Kidney (tissue), 13 donors: ENCODE measurements at regions not wholly inside any gene's neighbourhood (a gene's known extent, or its start where the extent isn't known, plus 50 kb on each side); places are given as distances from the start of the nearest gene placed in this dataset.

Source experiments
- DNase-seq, 5 donors: peaks; one replicate each; pipeline ENCODE4 v3.0.0-alpha.2; 2013 to 2020
- FAIRE-seq: peaks from 2 replicates; lab custom pipeline; 2012; peaks lifted over from hg19 to GRCh38; lab: Jason Lieb, UNC
- H3K27ac ChIP-seq, 2 donors: one replicate each; pipeline ENCODE4 v1.7.0; 2013; ENCODE audit warnings: low read depth in 2 of 2, low read length in 2 of 2, inconsistent platforms in 1 of 2
- H3K27me3 ChIP-seq: one replicate; pipeline ENCODE4 v1.7.1; 2013; ENCODE audit warnings: low read length, inconsistent platforms; ENCODE audit not compliant: control insufficient read depth, insufficient read depth
- H3K36me3 ChIP-seq, 3 donors: one replicate each; pipeline versions ENCODE4 v1.7.0 to v1.7.1; 2013; ENCODE audit warnings: low read length in 3 of 3, control low read depth in 1 of 3, inconsistent platforms in 1 of 3; ENCODE audit not compliant: insufficient read depth in 3 of 3, control insufficient read depth in 2 of 3
- H3K4me1 ChIP-seq, 3 donors: one replicate each; pipeline versions ENCODE4 v1.7.0 to v1.7.1; 2013; ENCODE audit warnings: low read length in 3 of 3, inconsistent platforms in 1 of 3, low read depth in 1 of 3; ENCODE audit not compliant: control insufficient read depth in 2 of 3, insufficient read depth in 2 of 3
- H3K4me3 ChIP-seq, 3 donors: one replicate each; pipeline versions ENCODE4 v1.7.0 to v1.8.1; 2013; ENCODE audit warnings: low read length in 3 of 3, control low read depth in 1 of 3, inconsistent platforms in 1 of 3
- H3K9ac ChIP-seq, 3 donors: one replicate each; pipeline versions ENCODE4 v1.7.0 to v1.7.1; 2013; ENCODE audit warnings: low read length in 3 of 3, control low read depth in 1 of 3, inconsistent platforms in 1 of 3
- H3K9me3 ChIP-seq, 3 donors: one replicate each; pipeline versions ENCODE4 v1.7.0 to v1.7.1; 2013; ENCODE audit warnings: low read length in 3 of 3, control low read depth in 1 of 3, inconsistent platforms in 1 of 3; ENCODE audit not compliant: control insufficient read depth in 2 of 3, insufficient read depth in 1 of 3
- intact Hi-C: fragments of 100-400 bp; cut with DNase I; formaldehyde crosslinking; loops from one replicate; pipeline ENCODE4 v1.11.1; 2022
- TF ChIP-seq, protein P1 (sequence below): IDR thresholded peaks from 3 replicates; pipeline ENCODE4 v1.5.1; 2012; ENCODE audit warnings: mild to moderate bottlenecking, moderate library complexity, borderline replicate concordance; ENCODE audit not compliant: insufficient read depth; ENCODE audit errors: extremely low read depth
- donor health status: control.
- donor health status: control.
- donor health status: control.
- donor health status: control.
- donor health status: control.
- donor health status: DM: yes; HTN: yes; CAD: no.
- donor health status: Normal renal cell carcinoma (clear cell type).

DNA sequence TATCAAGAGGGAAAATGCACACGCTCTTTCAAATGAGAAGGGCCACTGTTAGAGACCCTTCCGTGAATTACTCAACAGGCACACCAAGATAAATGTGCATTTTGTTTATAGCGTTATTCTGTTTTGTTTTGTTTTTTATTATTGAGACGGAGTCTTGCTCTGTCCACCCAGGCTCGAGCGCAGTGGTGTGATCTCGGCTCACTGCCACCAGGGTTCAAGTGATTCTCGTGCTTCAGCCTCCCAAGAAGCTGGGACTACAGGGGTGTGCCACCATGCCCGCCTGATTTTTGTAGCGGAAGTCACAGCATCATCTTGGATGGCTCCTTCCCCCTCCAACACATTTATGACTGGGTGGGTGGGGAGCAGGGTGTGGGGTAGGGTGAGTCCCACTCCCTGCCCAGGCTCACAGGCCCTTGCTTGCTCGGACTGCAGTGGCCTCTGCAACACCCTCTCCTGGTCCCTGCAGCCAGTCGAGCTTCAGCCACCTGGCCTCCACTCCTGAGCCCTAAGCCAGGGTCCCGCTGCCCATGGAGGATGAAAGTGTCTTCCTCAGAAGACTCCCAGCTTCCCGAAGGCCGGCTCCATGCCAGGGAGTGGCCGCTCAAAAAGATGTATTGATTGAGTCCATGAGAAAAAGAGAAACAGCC is 68.0 kb downstream of the RTL6 start:
- H3K27ac ChIP-seq, result no peak overlapping the region
- no peak overlapping the region for H3K9ac ChIP-seq
- DNase-seq (peak in 2 of 5 donors; percentile 6 to 31), FAIRE-seq (no peak)
- no peaks in the 10 kb centered on the region for H3K36me3 ChIP-seq
- intact Hi-C loops, result no loop called here
- H3K4me3 ChIP-seq, result no peak overlapping the region
- TF ChIP-seq, protein P1, sequence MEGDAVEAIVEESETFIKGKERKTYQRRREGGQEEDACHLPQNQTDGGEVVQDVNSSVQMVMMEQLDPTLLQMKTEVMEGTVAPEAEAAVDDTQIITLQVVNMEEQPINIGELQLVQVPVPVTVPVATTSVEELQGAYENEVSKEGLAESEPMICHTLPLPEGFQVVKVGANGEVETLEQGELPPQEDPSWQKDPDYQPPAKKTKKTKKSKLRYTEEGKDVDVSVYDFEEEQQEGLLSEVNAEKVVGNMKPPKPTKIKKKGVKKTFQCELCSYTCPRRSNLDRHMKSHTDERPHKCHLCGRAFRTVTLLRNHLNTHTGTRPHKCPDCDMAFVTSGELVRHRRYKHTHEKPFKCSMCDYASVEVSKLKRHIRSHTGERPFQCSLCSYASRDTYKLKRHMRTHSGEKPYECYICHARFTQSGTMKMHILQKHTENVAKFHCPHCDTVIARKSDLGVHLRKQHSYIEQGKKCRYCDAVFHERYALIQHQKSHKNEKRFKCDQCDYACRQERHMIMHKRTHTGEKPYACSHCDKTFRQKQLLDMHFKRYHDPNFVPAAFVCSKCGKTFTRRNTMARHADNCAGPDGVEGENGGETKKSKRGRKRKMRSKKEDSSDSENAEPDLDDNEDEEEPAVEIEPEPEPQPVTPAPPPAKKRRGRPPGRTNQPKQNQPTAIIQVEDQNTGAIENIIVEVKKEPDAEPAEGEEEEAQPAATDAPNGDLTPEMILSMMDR, result no peak
- no peaks in the 10 kb centered on the region for H3K27me3 ChIP-seq
- H3K4me1 ChIP-seq, result no peaks in the 10 kb centered on the region
- H3K9me3 ChIP-seq, result no peaks in the 10 kb centered on the region

DNA sequence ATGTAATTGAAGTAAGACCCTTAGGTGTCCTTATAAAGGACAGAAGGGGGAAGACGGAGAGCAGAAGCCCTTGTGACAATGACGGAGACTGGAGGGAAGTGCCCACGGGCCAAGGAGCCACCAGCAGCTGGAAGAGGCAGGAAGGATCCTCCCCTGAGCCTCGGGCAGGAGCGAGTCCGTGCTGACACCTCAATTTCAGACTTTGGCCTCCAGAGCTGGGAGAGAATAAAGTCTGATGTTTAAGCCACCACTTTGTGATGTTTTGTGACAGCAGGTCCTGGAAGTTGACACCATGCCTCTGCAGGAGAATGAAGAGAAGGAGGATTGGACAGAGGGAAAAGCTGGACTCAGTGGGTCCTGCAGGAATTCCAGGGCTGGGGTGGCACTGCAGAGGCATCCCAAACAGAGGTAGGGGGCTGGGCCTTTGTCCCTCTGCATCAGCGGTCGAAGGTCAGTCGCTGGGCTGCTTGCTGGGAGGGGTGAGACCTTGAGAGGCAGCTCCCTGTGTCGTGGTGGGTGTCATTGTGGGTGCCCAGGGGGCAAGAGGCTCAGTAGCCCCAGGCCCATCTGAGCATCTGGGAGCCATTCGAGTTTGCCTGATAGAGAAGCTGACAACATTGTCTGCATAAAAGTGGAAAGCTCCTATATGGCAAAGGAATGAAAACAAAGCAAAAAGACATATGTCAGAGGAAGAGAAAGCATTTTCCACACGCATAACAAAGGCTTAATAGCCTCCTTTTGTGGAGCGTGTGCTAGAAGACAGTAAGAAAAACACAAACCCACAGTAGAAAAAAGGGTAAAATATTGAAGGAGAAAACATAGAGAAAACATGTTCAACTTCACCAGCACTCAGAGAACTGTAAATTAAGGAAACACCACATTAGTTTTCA is 68.8 kb downstream of the RTL6 start:
- intact Hi-C loops, result no loop called here
- TF ChIP-seq, protein P1, result no peak
- Histone ChIP-seq H3K27me3 (no peaks in the 10 kb centered on the region), H3K9ac (no peak overlapping the region), H3K36me3 (no peaks in the 10 kb centered on the region), H3K4me1 (no peaks in the 10 kb centered on the region), H3K4me3 (no peak overlapping the region), H3K27ac (no peak overlapping the region), H3K9me3 (no peaks in the 10 kb centered on the region)
- DNase-seq (peak in 2 of 5 donors; percentile 6 to 60), FAIRE-seq (no peak)

DNA sequence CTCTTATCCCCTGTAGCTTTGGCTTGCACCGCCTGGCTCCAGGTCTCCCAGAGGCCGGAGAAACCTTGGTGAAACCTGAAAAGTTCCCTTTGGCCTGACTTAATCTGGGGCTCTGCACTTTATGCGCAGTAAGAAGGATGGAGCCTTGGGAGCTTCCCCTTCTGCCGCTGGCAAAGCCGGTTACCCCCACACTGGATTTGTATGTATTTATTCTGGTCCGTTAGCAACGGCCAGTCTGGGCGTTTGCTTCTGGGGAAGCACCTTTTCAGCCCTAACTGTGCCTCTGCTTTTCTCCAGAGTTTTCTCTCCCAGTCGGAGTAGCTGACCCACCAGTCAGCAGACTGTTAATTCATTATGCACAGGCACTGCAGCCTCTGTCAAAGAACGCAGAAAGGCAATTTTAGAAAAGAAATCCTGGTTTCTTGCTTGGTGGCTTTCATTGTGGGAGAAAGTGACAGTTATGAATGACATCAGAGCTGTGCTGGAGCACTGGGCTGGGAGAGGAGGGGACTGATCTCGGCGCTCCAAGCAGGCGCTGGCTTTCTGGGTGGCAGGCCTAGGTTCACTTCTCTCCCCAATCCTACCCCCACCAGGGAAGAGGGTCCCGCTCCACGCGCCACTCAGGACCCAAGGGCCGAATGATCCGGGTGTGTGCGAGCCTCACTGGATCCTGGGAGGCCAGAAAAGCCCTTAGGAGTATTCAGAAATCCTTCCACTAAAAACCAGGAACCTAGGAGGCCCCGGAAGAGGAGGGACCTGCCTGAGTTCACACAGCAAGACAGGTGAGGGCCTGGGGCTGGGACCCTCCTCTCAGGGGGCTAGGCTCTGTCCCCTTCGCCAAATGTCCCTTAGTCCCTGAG is 70.2 kb downstream of the RTL6 start:
- FAIRE-seq (no peak), DNase-seq (peak in 2 of 5 donors; percentile 10 to 29)
- Histone ChIP-seq H3K36me3 (no peaks in the 10 kb centered on the region), H3K9me3 (no peaks in the 10 kb centered on the region), H3K27me3 (no peaks in the 10 kb centered on the region), H3K4me1 (no peaks in the 10 kb centered on the region), H3K27ac (no peak overlapping the region), H3K9ac (no peak overlapping the region), H3K4me3 (no peak overlapping the region)
- intact Hi-C loops, result no loop called here
- TF ChIP-seq, protein P1, result no peak
